Natural killer cell (primary cell): ENCODE measurements at regions not wholly inside any gene's neighbourhood (a gene's known extent, or its start where the extent isn't known, plus 50 kb on each side); places are given as distances from the start of the nearest gene placed in this dataset.

Experiments
- ATAC-seq, 3 donors: fragments of 150-1000 bp in 2 of 3; fragments of 200-7000 bp in 1 of 3; cut with Tn5 transposase; 1 replicate in 1 of 3; 2 replicates in 2 of 3; pipeline ENCODE4 v1.10.0; 2021; ENCODE audit warnings: mild to moderate bottlenecking in 2 of 3, moderate library complexity in 2 of 3
- DNase-seq, 2 donors: peaks; one replicate each; pipeline versions ENCODE4 v3.0.0 to v3.0.0-alpha.2; 2013 to 2021; ENCODE audit warnings: mixed read lengths in 1 of 2
- H3K27ac ChIP-seq: one replicate; pipeline ENCODE4 v1.5.1; 2013; ENCODE audit warnings: mild to moderate bottlenecking, low read length
- H3K27me3 ChIP-seq: one replicate; pipeline ENCODE4 v1.6.1; 2013; ENCODE audit warnings: low read length; ENCODE audit not compliant: control insufficient read depth, insufficient read depth
- H3K36me3 ChIP-seq: one replicate; pipeline ENCODE4 v1.6.1; 2013; ENCODE audit warnings: low read length; ENCODE audit not compliant: control insufficient read depth, insufficient read depth
- H3K4me1 ChIP-seq: one replicate; pipeline ENCODE4 v1.6.1; 2013; ENCODE audit warnings: low read length; ENCODE audit not compliant: control insufficient read depth, insufficient read depth
- H3K4me3 ChIP-seq: one replicate; pipeline ENCODE4 v1.5.1; 2013; ENCODE audit warnings: low read length
- H3K9me3 ChIP-seq: one replicate; pipeline ENCODE4 v1.6.1; 2013; ENCODE audit warnings: low read length; ENCODE audit not compliant: control insufficient read depth, insufficient read depth
- H3K27ac Mint-ChIP-seq, 2 donors: one replicate each; pipeline ENCODE4 v1.8.0; 2022; ENCODE audit warnings: mild to moderate bottlenecking in 2 of 2, mixed read lengths in 2 of 2, moderate library complexity in 1 of 2
- H3K27me3 Mint-ChIP-seq, 2 donors: one replicate each; pipeline ENCODE4 v1.8.0; 2022; ENCODE audit warnings: low read depth in 2 of 2, mixed read lengths in 2 of 2
- H3K36me3 Mint-ChIP-seq: one replicate; pipeline ENCODE4 v1.8.0; 2022; ENCODE audit warnings: mixed read lengths
- H3K4me1 Mint-ChIP-seq, 2 donors: one replicate each; pipeline ENCODE4 v1.8.0; 2022; ENCODE audit warnings: mixed read lengths in 2 of 2
- H3K4me3 Mint-ChIP-seq: one replicate; pipeline ENCODE4 v1.8.0; 2022; ENCODE audit warnings: mild to moderate bottlenecking, moderate library complexity, mixed read lengths
- H3K9me3 Mint-ChIP-seq, 2 donors: one replicate each; pipeline ENCODE4 v1.8.0; 2022; ENCODE audit warnings: mixed read lengths in 2 of 2
- WGBS: methylation state at CpG from one replicate; pipeline ENCODE4 v1.1.7; 2013; ENCODE audit warnings: missing lambda C conversion rate; ENCODE audit not compliant: insufficient coverage; 5-methylcytosine and 5-hydroxymethylcytosine counted together
- intact Hi-C: fragments of 100-400 bp; cut with micrococcal nuclease; formaldehyde crosslinking; loops from one replicate; pipeline ENCODE4 v1.14.2; 2022
- TF ChIP-seq, protein P1 (sequence below): fragments of 200-600 bp; IDR thresholded peaks from one replicate; pipeline ENCODE4 v1.8.0; 2022; ENCODE audit warnings: antibody characterized with exemption

DNA sequence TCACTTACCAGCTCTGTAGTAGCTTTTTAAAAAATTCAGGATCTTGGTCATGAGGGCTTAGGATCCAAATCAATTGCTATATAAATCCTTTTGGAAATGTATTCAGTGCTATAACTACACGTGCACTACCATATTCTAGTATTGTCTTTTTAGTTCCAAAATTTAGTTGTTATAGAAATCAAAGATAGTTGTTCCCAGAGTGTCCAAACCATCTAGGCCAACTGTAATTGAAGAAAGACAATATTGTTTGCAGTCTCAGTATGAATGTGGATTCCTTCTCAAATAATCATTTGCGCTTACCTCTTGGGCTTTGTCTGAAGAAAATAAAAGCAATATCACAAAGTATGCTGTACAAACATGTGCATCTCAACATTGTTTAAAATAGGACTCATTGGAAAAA is 184.1 kb upstream of the EDNRB start:
- no peak for DNase-seq
- Mint-ChIP-seq H3K36me3 (no peaks in the 10 kb centered on the region), H3K27me3 (peaks cover 0 to 2% of the 10 kb centered on the region in 2 donors), H3K4me3 (no peak overlapping the region), H3K27ac (no peak overlapping the region), H3K4me1 (no peaks in the 10 kb centered on the region), H3K9me3 (no peaks in the 10 kb centered on the region)
- no peaks in the 10 kb centered on the region for H3K36me3 ChIP-seq
- no peak overlapping the region for H3K27ac ChIP-seq
- H3K4me3 ChIP-seq: no peak overlapping the region
- WGBS: 100% methylated on average over 1 of the region's 2 CpGs
- TF ChIP-seq, protein P1, sequence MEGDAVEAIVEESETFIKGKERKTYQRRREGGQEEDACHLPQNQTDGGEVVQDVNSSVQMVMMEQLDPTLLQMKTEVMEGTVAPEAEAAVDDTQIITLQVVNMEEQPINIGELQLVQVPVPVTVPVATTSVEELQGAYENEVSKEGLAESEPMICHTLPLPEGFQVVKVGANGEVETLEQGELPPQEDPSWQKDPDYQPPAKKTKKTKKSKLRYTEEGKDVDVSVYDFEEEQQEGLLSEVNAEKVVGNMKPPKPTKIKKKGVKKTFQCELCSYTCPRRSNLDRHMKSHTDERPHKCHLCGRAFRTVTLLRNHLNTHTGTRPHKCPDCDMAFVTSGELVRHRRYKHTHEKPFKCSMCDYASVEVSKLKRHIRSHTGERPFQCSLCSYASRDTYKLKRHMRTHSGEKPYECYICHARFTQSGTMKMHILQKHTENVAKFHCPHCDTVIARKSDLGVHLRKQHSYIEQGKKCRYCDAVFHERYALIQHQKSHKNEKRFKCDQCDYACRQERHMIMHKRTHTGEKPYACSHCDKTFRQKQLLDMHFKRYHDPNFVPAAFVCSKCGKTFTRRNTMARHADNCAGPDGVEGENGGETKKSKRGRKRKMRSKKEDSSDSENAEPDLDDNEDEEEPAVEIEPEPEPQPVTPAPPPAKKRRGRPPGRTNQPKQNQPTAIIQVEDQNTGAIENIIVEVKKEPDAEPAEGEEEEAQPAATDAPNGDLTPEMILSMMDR: no peak
- intact Hi-C loops: no loop called here
- H3K27me3 ChIP-seq: no peaks in the 10 kb centered on the region
- H3K9me3 ChIP-seq: no peaks in the 10 kb centered on the region
- no peaks in the 10 kb centered on the region for H3K4me1 ChIP-seq
- no peak for ATAC-seq

DNA sequence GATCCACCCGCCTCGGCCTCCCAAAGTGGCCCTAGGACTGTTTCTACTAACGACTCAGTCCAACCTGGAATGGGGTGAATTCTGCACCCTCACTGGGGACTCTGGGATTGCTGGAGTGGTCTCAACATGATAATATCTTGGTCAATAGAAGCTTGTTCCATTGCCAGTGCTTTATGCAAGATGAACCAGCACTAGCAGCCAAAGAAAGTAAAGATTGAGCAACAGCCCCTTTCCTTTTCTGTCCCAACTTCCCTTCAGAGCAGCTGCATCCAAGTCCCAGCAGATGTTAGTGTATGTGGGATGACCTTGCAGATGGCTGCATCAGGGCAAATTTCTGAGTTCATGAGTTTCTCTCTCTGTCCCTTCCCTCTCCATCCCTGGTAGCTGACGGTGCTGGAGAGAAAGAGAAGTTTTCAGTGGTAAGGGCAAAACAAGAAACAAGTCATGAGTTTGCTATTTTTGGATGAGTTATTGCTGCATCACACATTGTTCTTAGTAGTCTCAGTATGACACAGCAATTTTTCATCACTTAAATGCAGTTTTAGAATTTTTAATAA is 183.6 kb upstream of the EDNRB start:
- ATAC-seq (no peak), DNase-seq (no peak)
- H3K9me3 Mint-ChIP-seq: no peaks in the 10 kb centered on the region
- H3K4me3 Mint-ChIP-seq: no peak overlapping the region
- intact Hi-C loops: no loop called here
- no peaks in the 10 kb centered on the region for H3K9me3 ChIP-seq
- H3K4me1 Mint-ChIP-seq: no peaks in the 10 kb centered on the region
- peaks cover 0 to 8% of the 10 kb centered on the region in 2 donors for H3K27me3 Mint-ChIP-seq
- H3K36me3 Mint-ChIP-seq: no peaks in the 10 kb centered on the region
- H3K36me3 ChIP-seq: no peaks in the 10 kb centered on the region
- no peak overlapping the region for H3K27ac Mint-ChIP-seq
- H3K27ac ChIP-seq: no peak overlapping the region
- H3K27me3 ChIP-seq: no peaks in the 10 kb centered on the region
- H3K4me3 ChIP-seq: no peak overlapping the region
- no peaks in the 10 kb centered on the region for H3K4me1 ChIP-seq
- TF ChIP-seq, protein P1: no peak
- 84% methylated on average over 3 of the region's 4 CpGs for WGBS

DNA sequence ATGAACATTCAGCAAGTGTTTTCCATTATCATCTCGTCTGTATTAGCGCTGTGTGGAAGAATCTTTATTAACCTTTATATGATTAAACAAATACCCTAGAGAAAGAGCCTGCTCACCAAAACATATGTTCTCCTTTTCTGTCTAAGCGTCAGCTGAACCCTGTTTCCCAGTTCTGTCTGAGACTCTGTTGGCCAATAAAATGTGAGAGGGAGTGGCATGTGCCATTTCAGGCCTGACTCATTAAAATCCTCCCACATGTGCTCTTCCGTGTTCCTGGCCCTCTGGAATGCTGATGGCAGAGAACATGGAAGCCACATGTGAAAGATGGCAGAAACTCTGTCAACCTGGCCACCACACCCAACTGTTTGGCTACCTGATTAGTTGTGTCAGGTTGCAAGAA is 181.9 kb upstream of the EDNRB start:
- intact Hi-C loops: no loop called here

DNA sequence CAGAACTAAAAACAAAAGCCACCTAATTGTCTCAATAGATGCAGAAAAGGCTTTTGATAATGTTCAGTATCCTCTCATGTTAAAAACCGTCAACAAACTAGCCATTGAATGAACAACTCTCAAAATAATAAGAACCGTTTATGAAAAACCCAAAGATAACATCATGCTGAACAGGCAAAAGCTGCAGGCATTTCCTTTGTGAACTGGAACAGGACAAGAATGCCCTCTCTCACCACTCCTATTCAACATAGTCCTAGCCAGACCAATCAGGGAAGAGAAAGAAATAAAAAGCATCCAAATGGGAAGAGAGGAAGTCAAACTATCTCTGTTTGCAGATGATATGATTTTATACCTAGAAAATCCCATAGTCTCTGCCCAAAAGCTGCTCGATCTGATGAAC is 179.6 kb upstream of the EDNRB start:
- Histone ChIP-seq H3K4me1 (no peaks in the 10 kb centered on the region), H3K9me3 (no peaks in the 10 kb centered on the region), H3K4me3 (no peak overlapping the region), H3K27me3 (no peaks in the 10 kb centered on the region), H3K27ac (no peak overlapping the region), H3K36me3 (no peaks in the 10 kb centered on the region)
- Mint-ChIP-seq H3K36me3 (no peaks in the 10 kb centered on the region), H3K27me3 (peaks cover 3 to 14% of the 10 kb centered on the region in 2 donors), H3K9me3 (no peaks in the 10 kb centered on the region), H3K4me3 (no peak overlapping the region), H3K4me1 (no peaks in the 10 kb centered on the region), H3K27ac (no peak overlapping the region)
- DNase-seq: no peak
- intact Hi-C loops: no loop called here
- WGBS: 35% methylated on average over 3 of the region's 3 CpGs
- TF ChIP-seq, protein P1: no peak
- ATAC-seq: no peak

More for the DNA sequence above, 181.9 kb upstream of the EDNRB start:
- Mint-ChIP-seq H3K27ac (no peak overlapping the region), H3K4me3 (no peak overlapping the region), H3K4me1 (no peaks in the 10 kb centered on the region), H3K27me3 (peaks cover 0 to 14% of the 10 kb centered on the region in 2 donors), H3K9me3 (no peaks in the 10 kb centered on the region), H3K36me3 (no peaks in the 10 kb centered on the region)
- Histone ChIP-seq H3K27ac (no peak overlapping the region), H3K27me3 (no peaks in the 10 kb centered on the region), H3K4me3 (no peak overlapping the region), H3K9me3 (no peaks in the 10 kb centered on the region), H3K36me3 (no peaks in the 10 kb centered on the region), H3K4me1 (no peaks in the 10 kb centered on the region)
- no peak for ATAC-seq
- TF ChIP-seq, protein P1: no peak
- WGBS: 97% methylated on average over 3 of the region's 4 CpGs
- no peak for DNase-seq
